H1 (cell line): ENCODE measurements at regions not wholly inside any gene's neighbourhood (a gene's known extent, or its start where the extent isn't known, plus 50 kb on each side); places are given as distances from the start of the nearest gene placed in this dataset.

Experiments used
- CBX8 ChIP-seq: fragments of 300-800, 300-1000 bp; sonication (generic); IDR thresholded peaks from 2 replicates; pipeline ENCODE4 v1.7.1; 2016; ENCODE audit warnings: low read depth, low read length, borderline replicate concordance

GRCh38 chr20:7399575-7399974, 540.7 kb downstream of the HAO1 start (continued):
- TF ChIP-seq CBX8, result no peak
